HCT116 (cell line): ENCODE measurements at regions not wholly inside any gene's neighbourhood (a gene's known extent, or its start where the extent isn't known, plus 50 kb on each side); places are given as distances from the start of the nearest gene placed in this dataset.

ENCODE experiments used
- CEBPB ChIP-seq: IDR thresholded peaks from 2 replicates; pipeline ENCODE4 v1.6.1; 2012; ENCODE audit warnings: low read depth
- EZH2phosphoT487 ChIP-seq: fragments of 200-600 bp; IDR thresholded peaks from 2 replicates; pipeline ENCODE4 v1.6.1; 2018; ENCODE audit warnings: antibody characterized with exemption, borderline replicate concordance
- POLR2A ChIP-seq: IDR thresholded peaks from 2 replicates; pipeline ENCODE4 v1.7.0; 2011; ENCODE audit warnings: borderline replicate concordance; ENCODE audit not compliant: insufficient read depth, insufficient read length; ENCODE audit errors: extremely low read depth
- RAD21 ChIP-seq: IDR thresholded peaks from 2 replicates; pipeline ENCODE4 v1.6.1; 2012; ENCODE audit warnings: low read depth, mild to moderate bottlenecking
- SRF ChIP-seq: IDR thresholded peaks from 2 replicates; pipeline ENCODE4 v1.6.1; 2012; ENCODE audit warnings: low read depth
- TF ChIP-seq, protein P1 (sequence below): IDR thresholded peaks from 2 replicates; pipeline ENCODE4 v1.6.1; 2012
- TF ChIP-seq, protein P2 (sequence below), 3 experiments: fragments of 200-600 bp in 1 of 3; sonication (generic) in 1 of 3; IDR thresholded peaks in 2 of 3; conservative IDR thresholded peaks in 1 of 3; 2 replicates each; pipeline ENCODE4 v1.5.1; 2012 to 2017; ENCODE audit warnings: low read depth in 2 of 3, low read length in 2 of 3, antibody characterized with exemption in 1 of 3, borderline replicate concordance in 1 of 3, control low read depth in 1 of 3, mild to moderate bottlenecking in 1 of 3, mixed read lengths in 1 of 3, mixed run types in 1 of 3, moderate library complexity in 1 of 3; ENCODE audit not compliant: insufficient read depth in 1 of 3

DNA sequence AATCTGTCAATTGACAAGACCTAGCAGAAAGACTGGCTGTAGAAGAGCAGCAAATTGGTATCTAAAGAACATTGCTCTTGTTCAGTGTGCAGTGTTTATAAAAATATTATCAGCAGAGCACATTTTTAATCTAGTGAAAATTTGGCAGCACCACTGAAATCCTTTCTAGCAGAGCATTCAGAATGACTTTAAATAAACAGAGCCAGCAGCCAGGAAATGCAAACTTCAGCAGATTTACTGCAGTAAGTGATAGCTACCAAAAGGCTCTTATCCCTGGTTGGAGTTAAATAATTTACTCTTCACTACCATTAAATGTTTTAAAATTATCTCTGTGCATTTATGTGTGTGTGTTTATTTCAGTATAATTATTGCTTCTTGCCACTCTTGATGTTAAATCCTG is 590.9 kb upstream of the CITED2 start:
- TF ChIP-seq, protein P1, sequence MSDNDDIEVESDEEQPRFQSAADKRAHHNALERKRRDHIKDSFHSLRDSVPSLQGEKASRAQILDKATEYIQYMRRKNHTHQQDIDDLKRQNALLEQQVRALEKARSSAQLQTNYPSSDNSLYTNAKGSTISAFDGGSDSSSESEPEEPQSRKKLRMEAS, result no peak
- TF ChIP-seq CEBPB (no peak), RAD21 (no peak), EZH2phosphoT487 (no peak), SRF (no peak), POLR2A (no peak)
- TF ChIP-seq, protein P2, sequence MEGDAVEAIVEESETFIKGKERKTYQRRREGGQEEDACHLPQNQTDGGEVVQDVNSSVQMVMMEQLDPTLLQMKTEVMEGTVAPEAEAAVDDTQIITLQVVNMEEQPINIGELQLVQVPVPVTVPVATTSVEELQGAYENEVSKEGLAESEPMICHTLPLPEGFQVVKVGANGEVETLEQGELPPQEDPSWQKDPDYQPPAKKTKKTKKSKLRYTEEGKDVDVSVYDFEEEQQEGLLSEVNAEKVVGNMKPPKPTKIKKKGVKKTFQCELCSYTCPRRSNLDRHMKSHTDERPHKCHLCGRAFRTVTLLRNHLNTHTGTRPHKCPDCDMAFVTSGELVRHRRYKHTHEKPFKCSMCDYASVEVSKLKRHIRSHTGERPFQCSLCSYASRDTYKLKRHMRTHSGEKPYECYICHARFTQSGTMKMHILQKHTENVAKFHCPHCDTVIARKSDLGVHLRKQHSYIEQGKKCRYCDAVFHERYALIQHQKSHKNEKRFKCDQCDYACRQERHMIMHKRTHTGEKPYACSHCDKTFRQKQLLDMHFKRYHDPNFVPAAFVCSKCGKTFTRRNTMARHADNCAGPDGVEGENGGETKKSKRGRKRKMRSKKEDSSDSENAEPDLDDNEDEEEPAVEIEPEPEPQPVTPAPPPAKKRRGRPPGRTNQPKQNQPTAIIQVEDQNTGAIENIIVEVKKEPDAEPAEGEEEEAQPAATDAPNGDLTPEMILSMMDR (IDR thresholded peaks at IDR 0.05 in 2 of 3, conservative IDR thresholded peaks at IDR 0.05 in 1 of 3; ENCODE audit: borderline replicate concordance in 1 of 3, insufficient read depth in 1 of 3, low read depth in 2 of 3, low read length in 2 of 3), result no peak
